Esophagus (tissue), 2 donors: ENCODE measurements at regions not wholly inside any gene's neighbourhood (a gene's known extent, or its start where the extent isn't known, plus 50 kb on each side); places are given as distances from the start of the nearest gene placed in this dataset.

ENCODE experiments used
- H3K27ac ChIP-seq, 2 donors: one replicate each; pipeline ENCODE4 v1.5.1; 2013; ENCODE audit warnings: low read depth in 2 of 2, mild to moderate bottlenecking in 2 of 2, inconsistent platforms in 1 of 2, low read length in 1 of 2, moderate library complexity in 1 of 2
- H3K27me3 ChIP-seq, 2 donors: one replicate each; pipeline ENCODE4 v1.6.1; 2013; ENCODE audit warnings: low read length in 2 of 2, control low read depth in 1 of 2, mild to moderate bottlenecking in 1 of 2; ENCODE audit not compliant: insufficient read depth in 2 of 2, control insufficient read depth in 1 of 2
- H3K36me3 ChIP-seq, 2 donors: one replicate each; pipeline ENCODE4 v1.6.1; 2013; ENCODE audit warnings: low read length in 1 of 2; ENCODE audit not compliant: control insufficient read depth in 2 of 2, insufficient read depth in 2 of 2
- H3K4me1 ChIP-seq, 2 donors: one replicate each; pipeline ENCODE4 v1.6.1; 2013; ENCODE audit warnings: low read length in 1 of 2; ENCODE audit not compliant: control insufficient read depth in 2 of 2, insufficient read depth in 2 of 2
- H3K4me3 ChIP-seq, 2 donors: one replicate each; pipeline ENCODE4 v1.5.1; 2013; ENCODE audit warnings: low read length in 2 of 2, mild to moderate bottlenecking in 2 of 2, low read depth in 1 of 2, moderate library complexity in 1 of 2
- H3K9me3 ChIP-seq, 2 donors: one replicate each; pipeline ENCODE4 v1.6.1; 2013; ENCODE audit warnings: mild to moderate bottlenecking in 2 of 2, low read depth in 1 of 2, low read length in 1 of 2, moderate library complexity in 1 of 2; ENCODE audit not compliant: control insufficient read depth in 2 of 2, insufficient read depth in 1 of 2
- WGBS, 2 donors: extraction: QIAGEN DNeasy Blood & Tissue Kit; methylation state at CpG; one replicate each; pipeline ENCODE4 v1.1.7; 2013; 5-methylcytosine and 5-hydroxymethylcytosine counted together
- donor health status: healthy with polysubstance abuse.
- donor health status: Bipolar disorder and iron deficiency.

- H3K4me3 ChIP-seq = no peak overlapping the region
- no peaks in the 10 kb centered on the region for H3K36me3 ChIP-seq
- WGBS, 2 donors = 90% methylated on average over 18 of the region's 18 CpGs
- H3K27me3 ChIP-seq = no peaks in the 10 kb centered on the region
- peaks cover 0 to 3% of the 10 kb centered on the region in 2 donors for H3K9me3 ChIP-seq
- H3K27ac ChIP-seq = no peak overlapping the region
- H3K4me1 ChIP-seq = peaks cover 5 to 31% of the 10 kb centered on the region in 2 donors
Measured at GRCh38 chr12:132432126-132432705, 57.7 kb upstream of the FBRSL1 start.

- 55 to 66% methylated on average over 36 to 39 of the region's 39 CpGs for WGBS, 2 donors
- Histone ChIP-seq H3K27ac (no peak overlapping the region), H3K9me3 (peaks cover 0 to 10% of the 10 kb centered on the region in 2 donors), H3K36me3 (no peaks in the 10 kb centered on the region), H3K4me3 (no peak overlapping the region), H3K27me3 (no peaks in the 10 kb centered on the region), H3K4me1 (peaks cover 5 to 31% of the 10 kb centered on the region in 2 donors)
Measured at GRCh38 chr12:132430838-132431774, 58.8 kb upstream of the FBRSL1 start.

- Histone ChIP-seq H3K4me1 (peaks cover 5 to 31% of the 10 kb centered on the region in 2 donors), H3K27ac (peak overlapping the region in 1 of 2 donors; percentile 15), H3K9me3 (peaks cover 0 to 16% of the 10 kb centered on the region in 2 donors), H3K36me3 (no peaks in the 10 kb centered on the region), H3K4me3 (no peak overlapping the region), H3K27me3 (no peaks in the 10 kb centered on the region)
- 9% methylated on average over 25 of the region's 25 CpGs for WGBS, 2 donors
Measured at GRCh38 chr12:132429946-132430643, 59.9 kb upstream of the FBRSL1 start.

- Histone ChIP-seq H3K4me1 (peaks cover 5 to 31% of the 10 kb centered on the region in 2 donors), H3K9me3 (peaks cover 0 to 21% of the 10 kb centered on the region in 2 donors), H3K4me3 (no peak overlapping the region), H3K27ac (no peak overlapping the region), H3K27me3 (peaks cover 0 to 2% of the 10 kb centered on the region in 2 donors), H3K36me3 (no peaks in the 10 kb centered on the region)
- 11 to 12% methylated on average over 10 of the region's 10 CpGs for WGBS, 2 donors
Measured at GRCh38 chr12:132429602-132429945, 60.4 kb upstream of the FBRSL1 start.

GRCh38 chr12:132428936-132429601 lies 60.9 kb upstream of the FBRSL1 start:
- Histone ChIP-seq H3K4me1 (peaks cover 5 to 31% of the 10 kb centered on the region in 2 donors), H3K27me3 (peaks cover 0 to 2% of the 10 kb centered on the region in 2 donors), H3K27ac (peak overlapping the region in 1 of 2 donors; percentile 47), H3K36me3 (no peaks in the 10 kb centered on the region), H3K9me3 (peaks cover 0 to 23% of the 10 kb centered on the region in 2 donors), H3K4me3 (no peak overlapping the region)
- 21 to 23% methylated on average over 23 of the region's 23 CpGs for WGBS, 2 donors

DNA sequence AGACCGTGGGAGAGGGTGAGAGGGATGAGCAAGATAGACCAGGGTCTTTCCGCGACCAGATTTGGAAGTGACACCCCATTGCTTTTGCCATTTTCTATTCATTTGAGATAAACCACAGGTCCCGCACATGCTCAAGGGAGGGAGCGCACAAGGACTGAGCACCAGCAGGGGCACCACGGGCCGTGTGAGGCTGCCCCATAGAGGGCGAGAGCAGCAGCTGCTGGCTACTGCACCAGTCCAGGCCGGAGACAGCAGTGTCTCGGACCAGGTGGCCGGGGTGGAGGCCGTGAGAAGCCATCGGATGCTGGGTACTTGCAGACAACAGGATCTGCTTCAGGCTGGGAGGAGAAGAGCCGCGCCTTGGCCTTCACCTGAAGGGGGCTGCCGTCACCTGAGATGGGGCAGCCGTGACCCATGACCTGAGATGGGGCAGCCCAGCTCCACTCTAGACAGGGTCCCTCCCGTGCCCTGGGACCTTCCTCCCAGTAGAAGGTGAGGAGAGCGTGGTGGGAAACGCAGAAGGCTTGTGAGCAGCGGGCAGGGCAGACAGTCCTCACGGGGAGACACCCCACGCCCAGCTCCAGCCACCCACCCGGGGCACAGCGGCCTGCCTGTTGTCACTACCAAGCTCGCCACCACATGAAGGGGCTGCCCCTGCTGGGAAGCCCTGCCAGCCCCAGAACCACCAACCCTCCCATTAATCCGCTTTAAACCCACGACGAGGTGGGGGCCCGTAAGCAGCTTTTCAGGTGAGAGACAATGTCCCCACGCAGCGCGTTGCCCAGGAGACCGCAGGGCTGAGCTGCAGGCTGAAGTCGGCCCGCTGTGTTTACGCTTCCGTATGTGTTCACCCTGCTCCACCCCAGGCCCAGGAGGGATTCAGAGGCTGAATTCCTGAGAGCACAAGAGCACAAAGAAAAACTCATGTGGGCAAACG lies 61.7 kb upstream of the FBRSL1 start:
- Histone ChIP-seq H3K9me3 (peaks cover 0 to 27% of the 10 kb centered on the region in 2 donors), H3K27ac (peak overlapping the region in 1 of 2 donors; percentile 47), H3K36me3 (no peaks in the 10 kb centered on the region), H3K4me1 (peaks cover 5 to 23% of the 10 kb centered on the region in 2 donors), H3K4me3 (no peak overlapping the region), H3K27me3 (peaks cover 0 to 2% of the 10 kb centered on the region in 2 donors)
- WGBS, 2 donors = 64 to 70% methylated on average over 39 of the region's 39 CpGs

- Histone ChIP-seq H3K4me1 (peaks cover 5 to 23% of the 10 kb centered on the region in 2 donors), H3K4me3 (no peak overlapping the region), H3K9me3 (peaks cover 0 to 29% of the 10 kb centered on the region in 2 donors), H3K27ac (no peak overlapping the region), H3K27me3 (peaks cover 0 to 2% of the 10 kb centered on the region in 2 donors), H3K36me3 (no peaks in the 10 kb centered on the region)
- 40 to 49% methylated on average over 15 to 17 of the region's 20 CpGs for WGBS, 2 donors
Measured at GRCh38 chr12:132427174-132427768, 62.7 kb upstream of the FBRSL1 start.

- Histone ChIP-seq H3K4me1 (peaks cover 5 to 23% of the 10 kb centered on the region in 2 donors), H3K4me3 (no peak overlapping the region), H3K27me3 (peaks cover 0 to 2% of the 10 kb centered on the region in 2 donors), H3K36me3 (no peaks in the 10 kb centered on the region), H3K9me3 (peaks cover 0 to 29% of the 10 kb centered on the region in 2 donors), H3K27ac (no peak overlapping the region)
- WGBS, 2 donors = 70 to 73% methylated on average over 33 to 34 of the region's 34 CpGs
Measured at GRCh38 chr12:132426349-132427173, 63.4 kb upstream of the FBRSL1 start.
